ENCODE measurements at regions not wholly inside any gene's neighbourhood (a gene's known extent, or its start where the extent isn't known, plus 50 kb on each side); places are given as distances from the start of the nearest gene placed in this dataset.

DNA sequence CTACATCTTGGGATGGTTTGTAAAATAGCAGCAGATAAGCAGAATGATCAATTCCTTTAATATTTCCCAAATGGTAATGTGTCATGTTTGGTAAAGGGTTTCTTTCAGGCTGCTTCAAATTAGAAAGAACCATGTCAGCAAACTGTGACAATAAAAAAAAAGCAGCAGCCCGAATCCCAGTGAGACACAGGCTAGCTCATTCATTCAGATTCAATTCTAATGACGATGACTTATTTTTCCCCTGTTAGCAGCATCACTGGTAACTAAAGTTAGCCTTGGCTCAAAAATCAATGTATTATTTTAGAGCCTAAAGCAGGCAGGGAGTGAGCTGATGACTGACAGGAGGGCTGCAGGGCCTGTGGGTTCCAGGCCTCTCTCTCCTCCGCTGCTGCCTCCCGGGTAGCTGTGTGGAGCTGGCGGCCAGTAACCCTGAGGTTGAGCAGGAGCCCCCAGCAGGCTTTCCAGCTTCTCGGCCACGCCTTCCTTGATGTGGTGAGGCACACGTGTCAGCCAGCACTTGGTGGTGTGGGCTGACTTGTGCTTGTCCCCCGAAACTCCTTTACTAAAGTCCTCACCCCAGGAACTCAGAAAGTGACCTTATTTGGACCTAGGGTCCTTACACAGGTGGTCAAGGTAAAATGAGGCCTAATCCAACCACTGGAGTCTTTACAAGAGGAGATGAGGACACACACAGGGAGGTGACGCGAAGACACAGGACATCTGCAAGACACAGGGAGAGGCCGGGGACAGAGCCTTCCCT is 120.5 kb upstream of the HS6ST1 start:
- no peak for TF ChIP-seq ZNF274 (IDR thresholded peaks at IDR 0.05; ENCODE audit: low read depth, low read length)
- no peak overlapping the region for H3K4me3 ChIP-seq (ENCODE audit: low read length)

- TF ChIP-seq ZNF274 (IDR thresholded peaks at IDR 0.05; ENCODE audit: low read depth, low read length) = no peak
- no peak overlapping the region for H3K4me3 ChIP-seq (ENCODE audit: low read length)
These were observed 121.4 kb upstream of the HS6ST1 start for GRCh38 chr2:128439791-128440665.

DNA sequence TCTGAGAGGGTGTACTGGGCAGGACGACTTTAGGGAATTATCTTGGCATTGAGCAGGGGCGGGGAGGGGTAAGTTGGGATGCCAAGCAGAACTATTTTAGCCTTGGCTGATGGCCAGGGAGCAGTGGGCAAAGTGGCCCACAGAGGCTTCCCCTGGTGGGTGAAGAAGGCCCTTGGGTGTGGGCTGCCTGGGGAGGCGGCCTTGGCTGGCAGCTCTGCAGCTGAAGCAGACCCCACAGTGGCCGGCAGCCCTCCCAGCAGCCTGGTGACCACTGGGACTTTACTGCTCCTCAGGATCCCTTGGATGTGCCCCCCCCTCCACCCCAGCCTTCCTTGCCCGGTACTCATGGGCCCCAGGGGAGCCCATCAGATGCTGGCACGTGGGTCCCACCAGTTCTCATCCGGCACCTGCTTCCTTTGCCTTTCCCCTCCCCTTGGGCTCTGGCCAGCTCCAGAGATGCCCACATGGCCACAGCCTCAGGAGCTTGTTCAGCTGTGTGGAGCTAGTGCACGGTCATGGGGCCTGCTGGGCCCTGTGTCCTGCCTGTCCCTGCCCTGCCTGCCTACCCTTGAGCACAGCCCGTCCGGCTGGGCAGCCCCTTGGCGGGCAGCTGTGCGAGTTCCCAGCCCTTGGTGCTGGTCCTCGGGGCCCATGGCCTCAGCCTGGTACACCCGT is 122.1 kb upstream of the HS6ST1 start:
- no peak overlapping the region for H3K4me3 ChIP-seq (ENCODE audit: low read length)
- TF ChIP-seq ZNF274 (IDR thresholded peaks at IDR 0.05; ENCODE audit: low read depth, low read length) = no peak

- no peak overlapping the region for H3K4me3 ChIP-seq (ENCODE audit: low read length)
- no peak for TF ChIP-seq ZNF274 (IDR thresholded peaks at IDR 0.05; ENCODE audit: low read depth, low read length)
These were observed 122.8 kb upstream of the HS6ST1 start for GRCh38 chr2:128441341-128442052.

GRCh38 chr2:128442053-128442751 is 123.5 kb upstream of the HS6ST1 start:
- H3K4me3 ChIP-seq (ENCODE audit: low read length) = no peak overlapping the region
- no peak for TF ChIP-seq ZNF274 (IDR thresholded peaks at IDR 0.05; ENCODE audit: low read depth, low read length)

GRCh38 chr2:128442891-128443302 is 124.2 kb upstream of the HS6ST1 start:
- TF ChIP-seq ZNF274 (IDR thresholded peaks at IDR 0.05; ENCODE audit: low read depth, low read length) = no peak
- H3K4me3 ChIP-seq (ENCODE audit: low read length) = no peak overlapping the region

- no peak overlapping the region for H3K4me3 ChIP-seq (ENCODE audit: low read length)
- no peak for TF ChIP-seq ZNF274 (IDR thresholded peaks at IDR 0.05; ENCODE audit: low read depth, low read length)
These were observed 125.6 kb upstream of the HS6ST1 start for GRCh38 chr2:128444121-128444771.

GRCh38 chr2:128444816-128445522 is 126.3 kb upstream of the HS6ST1 start:
- no peak for TF ChIP-seq ZNF274 (IDR thresholded peaks at IDR 0.05; ENCODE audit: low read depth, low read length)
- no peak overlapping the region for H3K4me3 ChIP-seq (ENCODE audit: low read length)

GRCh38 chr2:128445523-128445900 is 126.8 kb upstream of the HS6ST1 start:
- TF ChIP-seq ZNF274 (IDR thresholded peaks at IDR 0.05; ENCODE audit: low read depth, low read length) = no peak
- no peak overlapping the region for H3K4me3 ChIP-seq (ENCODE audit: low read length)

GRCh38 chr2:128446049-128446873 is 127.6 kb upstream of the HS6ST1 start:
- no peak overlapping the region for H3K4me3 ChIP-seq (ENCODE audit: low read length)
- no peak for TF ChIP-seq ZNF274 (IDR thresholded peaks at IDR 0.05; ENCODE audit: low read depth, low read length)

DNA sequence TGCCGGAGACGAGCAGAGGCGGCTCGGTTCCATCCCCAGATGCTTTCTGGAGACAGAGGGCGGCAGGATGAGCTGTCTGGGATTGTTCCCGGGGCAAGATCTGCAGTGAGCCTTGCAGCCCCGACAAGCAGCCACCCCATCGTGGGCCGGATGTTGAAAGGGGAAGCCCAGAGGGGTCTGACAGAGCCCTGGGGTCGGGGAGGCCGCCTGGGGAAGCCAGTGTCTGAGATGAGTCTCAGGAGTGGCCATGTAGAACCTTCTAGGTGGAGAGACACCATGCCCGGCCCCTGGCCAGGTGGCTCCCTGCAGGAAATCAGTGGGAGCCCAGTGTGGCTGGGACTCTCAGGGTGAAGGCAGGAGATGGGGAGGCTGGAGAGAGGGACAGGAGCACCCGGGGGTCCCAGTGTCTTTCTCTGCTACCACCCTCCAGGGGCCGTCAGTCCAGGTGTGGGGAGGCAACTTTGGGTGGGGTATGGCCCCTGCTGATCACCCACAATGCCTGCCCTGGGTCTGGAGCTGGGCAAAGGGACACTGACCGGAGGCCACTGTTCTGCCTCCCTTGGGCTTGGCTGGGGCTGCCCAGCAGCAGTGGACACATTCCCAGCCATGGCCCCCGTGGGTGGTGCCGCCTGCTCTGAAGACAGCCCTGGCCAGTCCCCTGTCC is 128.3 kb upstream of the HS6ST1 start:
- H3K4me3 ChIP-seq (ENCODE audit: low read length) = no peak overlapping the region
- TF ChIP-seq ZNF274 (IDR thresholded peaks at IDR 0.05; ENCODE audit: low read depth, low read length) = no peak

Measured in GM08714 (cell line).